ENCODE measurements at regions not wholly inside any gene's neighbourhood (a gene's known extent, or its start where the extent isn't known, plus 50 kb on each side); places are given as distances from the start of the nearest gene placed in this dataset.

DNA sequence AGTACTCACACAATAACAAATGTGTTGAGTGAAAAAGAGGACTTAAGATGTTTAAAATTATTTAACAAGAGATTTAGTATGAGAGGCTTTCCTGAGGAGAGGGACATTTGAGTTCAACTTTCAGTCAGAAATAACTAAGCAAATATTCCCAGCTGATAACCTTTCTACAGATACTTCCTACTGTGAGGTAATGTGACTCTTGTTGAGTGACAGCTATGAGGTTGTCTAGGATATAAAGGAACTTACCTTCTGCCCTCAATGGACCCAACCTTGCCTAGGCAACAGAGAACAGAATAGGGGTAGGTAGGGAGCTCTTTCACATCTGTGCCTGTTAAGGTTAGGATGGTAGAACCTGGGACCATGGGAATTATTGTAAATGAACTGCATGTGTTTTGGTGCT is 54.7 kb downstream of the GLUD2 start:
- no peak for DNase-seq (ENCODE audit: low read depth in 2 of 2)

DNA sequence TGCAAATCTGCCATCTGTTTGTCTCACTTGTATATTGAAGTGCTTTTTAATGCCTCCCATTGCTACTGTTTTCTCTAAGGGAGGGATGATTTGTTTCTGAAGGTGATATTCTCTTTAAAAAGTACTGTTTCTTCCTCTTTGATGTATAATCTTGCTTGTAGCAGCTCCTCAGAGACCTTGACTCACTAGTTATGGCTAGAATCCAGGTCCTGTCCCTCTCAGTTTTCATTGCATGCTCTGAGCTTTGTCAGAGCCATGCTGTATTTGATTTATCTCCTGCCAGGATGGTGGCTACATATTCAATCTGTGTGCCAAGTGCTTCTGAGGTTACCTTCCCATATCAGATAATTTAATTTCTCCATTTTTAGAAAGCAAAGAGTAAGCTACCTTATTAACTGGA is 56.0 kb downstream of the GLUD2 start:
- no peak for DNase-seq (ENCODE audit: low read depth in 2 of 2)

- DNase-seq (ENCODE audit: low read depth in 2 of 2): no peak
Measured at GRCh38 chrX:121106484-121107235, 59.2 kb downstream of the GLUD2 start.

DNA sequence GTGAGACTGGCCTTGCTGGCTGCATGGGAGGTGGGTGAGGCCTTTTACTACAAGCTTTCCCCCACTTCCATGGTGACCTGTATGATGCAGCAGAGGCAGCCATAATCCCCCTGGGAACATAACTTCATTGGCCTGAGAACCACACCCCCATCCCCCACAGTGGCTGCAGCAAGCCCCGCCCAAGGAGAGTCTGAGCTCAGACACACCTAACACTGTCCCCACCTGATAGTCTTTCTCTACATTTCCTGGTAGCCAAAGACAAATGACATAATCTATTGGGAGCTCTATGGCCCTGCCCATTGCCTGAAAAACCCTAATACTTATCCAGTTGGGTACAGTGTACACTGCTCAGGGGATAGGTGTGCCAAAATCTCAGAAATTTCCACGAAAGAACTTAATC is 62.6 kb downstream of the GLUD2 start:
- DNase-seq (ENCODE audit: low read depth in 2 of 2): no peak

- no peak for DNase-seq (ENCODE audit: low read depth in 2 of 2)
Measured at GRCh38 chrX:121110536-121110935, 63.1 kb downstream of the GLUD2 start.

- no peak for DNase-seq (ENCODE audit: low read depth in 2 of 2)
Measured at GRCh38 chrX:121114691-121115090, 67.3 kb downstream of the GLUD2 start.

DNA sequence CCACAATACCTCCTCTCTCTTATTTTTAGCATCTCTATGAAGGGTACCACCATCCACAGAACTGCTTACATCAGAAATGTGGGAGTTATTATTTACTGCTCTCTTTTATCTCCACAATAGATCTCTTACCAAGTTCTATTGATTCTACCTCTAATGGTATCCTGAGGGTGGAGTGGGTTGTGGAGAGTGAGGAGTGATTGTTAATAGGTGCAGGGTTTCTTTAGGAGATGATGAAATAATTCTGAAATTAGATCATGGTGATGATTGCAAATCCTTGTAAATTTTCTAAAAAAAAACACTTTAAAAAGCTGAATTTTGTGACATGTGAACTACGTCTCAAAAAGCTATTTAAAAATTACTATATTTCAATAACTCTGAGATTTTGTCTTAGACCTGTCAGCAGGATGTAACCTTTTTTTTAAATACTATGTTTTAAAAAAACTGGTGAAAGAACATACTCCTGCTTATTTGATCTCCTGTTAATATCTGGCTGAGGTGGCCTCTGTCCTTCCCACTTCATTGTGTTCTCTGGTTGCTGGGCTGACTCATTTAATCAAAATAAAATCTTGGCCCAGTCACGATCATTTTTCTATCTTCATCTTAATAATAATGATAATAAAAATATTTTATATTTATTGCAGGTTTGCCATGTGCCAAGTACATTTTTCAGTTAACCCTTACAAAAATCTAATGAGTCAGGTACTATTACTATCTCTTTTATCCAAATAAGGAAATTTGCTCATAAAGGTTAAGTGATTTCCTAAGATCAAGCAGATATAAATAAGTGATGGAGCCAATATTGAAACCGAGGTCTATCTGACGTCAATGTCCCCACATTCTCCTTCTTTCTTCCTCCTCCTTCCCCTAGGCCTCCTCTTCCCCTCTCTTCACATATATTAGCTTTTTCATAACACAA is 73.5 kb downstream of the GLUD2 start:
- DNase-seq (ENCODE audit: low read depth in 2 of 2): no peak

GRCh38 chrX:121122332-121122731 is 74.9 kb downstream of the GLUD2 start:
- no peak for DNase-seq (ENCODE audit: low read depth in 2 of 2)

GRCh38 chrX:121128925-121129877 is 81.8 kb downstream of the GLUD2 start:
- DNase-seq (ENCODE audit: low read depth in 2 of 2): no peak

- DNase-seq (ENCODE audit: low read depth in 2 of 2): no peak
Measured at GRCh38 chrX:121132675-121133074, 85.3 kb downstream of the GLUD2 start.

- DNase-seq (ENCODE audit: low read depth in 2 of 2): no peak
Measured at GRCh38 chrX:121135488-121136207, 88.2 kb downstream of the GLUD2 start.

GRCh38 chrX:121146059-121146628 is 98.7 kb downstream of the GLUD2 start:
- DNase-seq (ENCODE audit: low read depth in 2 of 2): no peak

- no peak for DNase-seq (ENCODE audit: low read depth in 2 of 2)
Measured at GRCh38 chrX:121150217-121150616, 102.8 kb downstream of the GLUD2 start.

GRCh38 chrX:121151293-121151692 is 103.9 kb downstream of the GLUD2 start:
- no peak for DNase-seq (ENCODE audit: low read depth in 2 of 2)

DNA sequence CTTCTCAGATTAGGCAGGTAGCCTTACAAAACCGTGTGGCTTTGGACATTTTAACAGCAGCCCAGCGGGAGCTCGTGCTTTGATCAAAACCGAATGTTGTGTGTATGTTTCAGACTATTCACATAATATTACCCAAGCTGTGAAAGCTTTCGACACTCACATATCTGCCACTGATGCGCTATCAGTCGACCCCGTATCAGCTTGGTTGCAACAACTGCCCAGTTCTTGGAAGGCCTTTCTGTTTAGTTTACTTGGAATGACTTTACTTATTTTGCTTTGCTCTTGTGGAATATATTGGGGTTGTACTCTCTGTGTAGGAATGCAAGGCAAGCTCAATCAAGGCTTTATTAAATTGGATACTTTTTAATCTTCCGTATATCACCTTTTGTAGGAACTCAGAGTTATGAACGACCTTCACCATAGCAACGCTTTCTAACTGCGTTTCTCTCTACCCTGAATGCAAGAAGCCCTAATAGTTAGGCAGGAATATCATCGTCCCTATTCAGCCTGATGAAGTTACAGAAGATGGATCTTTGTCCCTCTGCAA is 107.5 kb downstream of the GLUD2 start:
- no peak for DNase-seq (ENCODE audit: low read depth in 2 of 2)

- DNase-seq (ENCODE audit: low read depth in 2 of 2): no peak
Measured at GRCh38 chrX:121160987-121161386, 113.6 kb downstream of the GLUD2 start.

DNA sequence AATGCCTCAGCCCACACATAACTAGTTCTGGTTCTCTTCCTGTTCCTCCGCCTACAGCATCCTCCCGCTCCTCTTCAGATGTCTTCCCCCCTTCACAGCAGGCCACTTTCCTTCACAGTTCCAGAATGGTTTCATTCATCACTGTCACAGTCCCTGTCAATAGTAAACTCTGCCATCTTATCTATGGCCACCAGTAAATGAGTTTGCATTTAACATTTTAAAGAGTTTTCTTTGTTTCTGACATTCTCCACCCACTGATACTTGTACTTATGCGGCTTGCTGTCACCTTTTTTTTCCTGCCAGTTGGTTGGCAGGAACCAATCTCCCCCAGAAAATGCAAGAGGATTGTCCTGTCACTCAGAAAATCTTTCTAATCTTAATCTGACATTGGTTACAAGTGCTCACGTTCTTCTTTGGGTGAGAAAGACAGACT is 114.1 kb downstream of the GLUD2 start:
- no peak for DNase-seq (ENCODE audit: low read depth in 2 of 2)

- DNase-seq (ENCODE audit: low read depth in 2 of 2): no peak
Measured at GRCh38 chrX:121163443-121163842, 116.0 kb downstream of the GLUD2 start.

- DNase-seq (ENCODE audit: low read depth in 2 of 2): no peak
Measured at GRCh38 chrX:121165930-121166359, 118.5 kb downstream of the GLUD2 start.
